ENCODE measurements at regions not wholly inside any gene's neighbourhood (a gene's known extent, or its start where the extent isn't known, plus 50 kb on each side); places are given as distances from the start of the nearest gene placed in this dataset.

DNA sequence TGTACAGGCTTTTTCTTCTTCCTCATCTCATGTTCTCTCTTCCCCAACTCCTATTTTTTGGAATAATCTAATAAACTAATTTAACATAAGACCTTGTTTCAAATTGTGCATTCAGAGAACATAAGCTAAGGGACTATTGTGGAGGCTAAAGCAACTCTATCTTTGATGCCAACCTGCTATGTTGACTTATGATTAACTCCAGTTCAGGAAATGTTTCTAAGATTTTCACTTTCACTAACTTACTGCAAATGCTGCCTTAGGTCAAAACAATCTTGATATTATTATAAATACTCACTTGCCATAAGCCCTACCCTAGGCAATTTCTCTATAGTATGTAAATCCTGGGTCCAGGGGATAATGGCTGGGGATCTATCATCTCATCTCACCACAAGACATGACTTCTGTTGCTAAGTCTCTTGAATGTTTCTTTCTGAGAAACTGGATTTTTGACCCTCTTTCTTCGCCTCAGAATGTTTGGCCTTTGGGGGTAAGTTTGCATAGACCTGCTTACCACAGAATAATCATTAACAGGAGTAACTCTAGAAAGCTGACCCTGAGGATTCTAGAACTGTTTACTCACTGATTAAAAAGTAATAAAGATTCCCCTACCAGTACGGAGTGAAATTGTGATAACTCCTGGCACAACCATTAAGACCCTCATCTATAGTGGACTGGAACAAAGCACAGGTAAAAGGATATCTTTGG lies 768.1 kb downstream of the GBE1 start:
- Histone ChIP-seq H3K4me1 (ENCODE audit: insufficient read depth) (no peaks in the 10 kb centered on the region), H3K4me3 (no peak overlapping the region), H3K27ac (no peak overlapping the region), H3K36me3 (no peaks in the 10 kb centered on the region), H3K9me3 (no peaks in the 10 kb centered on the region), H3K27me3 (no peaks in the 10 kb centered on the region)
- 48 to 57% (median 56%) methylated on average over 2 of the region's 2 CpGs for WGBS, 3 donors
- TF ChIP-seq POLR2A (IDR thresholded peaks at IDR 0.05) (no peak), EP300 (IDR thresholded peaks at IDR 0.05) (no peak)
- TF ChIP-seq, protein P1, sequence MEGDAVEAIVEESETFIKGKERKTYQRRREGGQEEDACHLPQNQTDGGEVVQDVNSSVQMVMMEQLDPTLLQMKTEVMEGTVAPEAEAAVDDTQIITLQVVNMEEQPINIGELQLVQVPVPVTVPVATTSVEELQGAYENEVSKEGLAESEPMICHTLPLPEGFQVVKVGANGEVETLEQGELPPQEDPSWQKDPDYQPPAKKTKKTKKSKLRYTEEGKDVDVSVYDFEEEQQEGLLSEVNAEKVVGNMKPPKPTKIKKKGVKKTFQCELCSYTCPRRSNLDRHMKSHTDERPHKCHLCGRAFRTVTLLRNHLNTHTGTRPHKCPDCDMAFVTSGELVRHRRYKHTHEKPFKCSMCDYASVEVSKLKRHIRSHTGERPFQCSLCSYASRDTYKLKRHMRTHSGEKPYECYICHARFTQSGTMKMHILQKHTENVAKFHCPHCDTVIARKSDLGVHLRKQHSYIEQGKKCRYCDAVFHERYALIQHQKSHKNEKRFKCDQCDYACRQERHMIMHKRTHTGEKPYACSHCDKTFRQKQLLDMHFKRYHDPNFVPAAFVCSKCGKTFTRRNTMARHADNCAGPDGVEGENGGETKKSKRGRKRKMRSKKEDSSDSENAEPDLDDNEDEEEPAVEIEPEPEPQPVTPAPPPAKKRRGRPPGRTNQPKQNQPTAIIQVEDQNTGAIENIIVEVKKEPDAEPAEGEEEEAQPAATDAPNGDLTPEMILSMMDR (IDR thresholded peaks at IDR 0.05), result no peak
- DNase-seq, result no peak
- intact Hi-C loops (cut with DNase I), result no loop called here

DNA sequence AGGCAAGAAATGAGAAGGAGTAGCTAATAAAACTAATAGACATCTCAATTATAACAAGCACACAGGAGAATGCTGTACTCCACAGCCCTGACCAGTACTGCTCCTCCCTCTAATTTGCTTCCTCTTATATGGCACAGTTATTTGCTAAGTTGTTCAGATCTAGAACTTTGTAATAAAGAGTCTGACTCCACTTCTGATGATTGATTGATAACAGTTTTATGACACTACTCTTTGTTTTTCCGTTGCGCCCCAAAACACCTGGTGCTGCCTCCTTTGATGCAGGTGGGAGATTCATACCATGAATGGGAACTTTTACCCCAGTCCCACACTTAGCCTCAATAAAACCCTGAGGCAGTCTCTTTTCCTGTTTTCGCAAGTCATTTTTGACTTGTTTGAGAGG lies 777.7 kb downstream of the GBE1 start:
- no peak for DNase-seq
- 34 to 65% (median 49%) methylated on average over 3 of the region's 3 CpGs for WGBS, 3 donors
- no peak overlapping the region for H3K4me3 ChIP-seq
- TF ChIP-seq EP300 (IDR thresholded peaks at IDR 0.05) (no peak), POLR2A (IDR thresholded peaks at IDR 0.05) (no peak)
- TF ChIP-seq, protein P1 (IDR thresholded peaks at IDR 0.05), result no peak
- H3K36me3 ChIP-seq, result no peaks in the 10 kb centered on the region
- H3K27me3 ChIP-seq, result no peaks in the 10 kb centered on the region
- intact Hi-C loops (cut with DNase I), result no loop called here
- H3K9me3 ChIP-seq, result no peaks in the 10 kb centered on the region
- no peaks in the 10 kb centered on the region for H3K4me1 ChIP-seq (ENCODE audit: insufficient read depth)
- H3K27ac ChIP-seq, result no peak overlapping the region

DNA sequence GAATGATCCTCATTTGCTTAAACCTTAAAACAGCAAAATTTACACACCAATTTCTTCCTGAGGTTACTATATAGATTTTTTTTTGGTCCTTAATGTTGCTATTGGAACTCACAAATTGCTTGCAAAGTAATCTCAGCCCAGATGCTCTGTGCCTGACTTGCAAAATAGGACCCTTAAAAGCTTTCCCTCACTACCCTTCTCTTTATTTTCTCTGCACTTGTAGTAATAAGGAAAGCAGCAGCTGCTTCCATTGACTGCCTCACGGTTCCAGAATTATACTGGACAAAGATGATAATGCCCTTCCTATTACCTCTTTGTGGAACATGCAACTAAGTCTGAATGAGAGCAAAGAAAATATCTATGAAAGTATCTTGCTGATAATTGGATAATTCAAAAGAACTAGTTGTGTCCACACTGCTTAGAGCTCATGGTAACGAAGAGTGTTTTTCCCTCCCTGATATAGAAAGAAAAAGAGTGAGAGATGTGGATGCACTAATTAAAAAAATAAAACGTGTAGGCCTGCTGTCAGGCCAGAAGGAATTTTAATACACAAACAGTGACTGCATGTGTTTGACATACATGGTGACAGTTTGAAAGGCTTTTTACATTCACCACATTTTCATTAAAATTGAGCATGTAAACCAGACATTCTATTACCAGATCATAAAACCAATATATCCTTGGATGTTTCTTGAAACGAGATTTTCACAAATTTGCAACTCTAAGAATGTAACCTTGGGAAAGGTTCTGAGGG lies 783.1 kb downstream of the GBE1 start:
- Histone ChIP-seq H3K27ac (no peak overlapping the region), H3K4me3 (no peak overlapping the region), H3K36me3 (no peaks in the 10 kb centered on the region), H3K27me3 (no peaks in the 10 kb centered on the region), H3K4me1 (ENCODE audit: insufficient read depth) (no peaks in the 10 kb centered on the region), H3K9me3 (no peaks in the 10 kb centered on the region)
- intact Hi-C loops (cut with DNase I), result no loop called here
- WGBS, 3 donors, result 40 to 52% (median 44%) methylated on average over 4 of the region's 4 CpGs
- TF ChIP-seq, protein P1 (IDR thresholded peaks at IDR 0.05), result no peak
- TF ChIP-seq POLR2A (IDR thresholded peaks at IDR 0.05), result no peak
- DNase-seq, result no peak

GRCh38 chr3:80970292-80970691 lies 791.2 kb downstream of the GBE1 start:
- Histone ChIP-seq H3K9me3 (no peaks in the 10 kb centered on the region), H3K27me3 (no peaks in the 10 kb centered on the region), H3K4me3 (no peak overlapping the region), H3K4me1 (ENCODE audit: insufficient read depth) (no peaks in the 10 kb centered on the region), H3K36me3 (no peaks in the 10 kb centered on the region), H3K27ac (no peak overlapping the region)
- intact Hi-C loops (cut with DNase I), result no loop called here
- TF ChIP-seq, protein P1 (IDR thresholded peaks at IDR 0.05), result no peak
- TF ChIP-seq EP300 (IDR thresholded peaks at IDR 0.05) (no peak), POLR2A (IDR thresholded peaks at IDR 0.05) (no peak)
- WGBS, 3 donors, result 69 to 70% (median 69%) methylated on average over 1 of the region's 1 CpG
- DNase-seq, result no peak

All from ovary (tissue), 7 donors.